ENCODE measurements at regions not wholly inside any gene's neighbourhood (a gene's known extent, or its start where the extent isn't known, plus 50 kb on each side); places are given as distances from the start of the nearest gene placed in this dataset.

DNA sequence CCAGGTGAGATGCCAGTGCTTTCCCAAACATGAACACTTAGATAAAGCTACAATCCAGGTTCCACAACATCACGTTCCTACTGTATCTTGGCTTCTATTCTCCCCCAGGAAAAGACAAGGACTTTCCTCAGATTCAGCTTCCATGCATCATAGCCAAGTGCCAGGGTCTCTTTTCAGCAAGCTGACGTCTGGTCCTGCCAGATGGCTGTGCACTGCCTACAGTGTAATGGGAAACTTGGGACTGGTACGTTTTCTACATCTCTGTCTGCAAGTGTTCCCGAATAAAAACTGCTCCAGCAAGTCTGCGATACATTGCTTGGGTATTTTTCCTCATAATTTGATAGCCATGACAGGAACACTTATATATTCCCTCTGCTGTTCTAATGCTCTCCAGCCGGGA lies 412.5 kb downstream of the FAM181B start:
- no peaks in the 10 kb centered on the region for H3K27me3 ChIP-seq
- no peaks in the 10 kb centered on the region for H3K4me1 ChIP-seq
- TF ChIP-seq POLR2A (IDR thresholded peaks at IDR 0.05), result no peak
- TF ChIP-seq, protein P1, sequence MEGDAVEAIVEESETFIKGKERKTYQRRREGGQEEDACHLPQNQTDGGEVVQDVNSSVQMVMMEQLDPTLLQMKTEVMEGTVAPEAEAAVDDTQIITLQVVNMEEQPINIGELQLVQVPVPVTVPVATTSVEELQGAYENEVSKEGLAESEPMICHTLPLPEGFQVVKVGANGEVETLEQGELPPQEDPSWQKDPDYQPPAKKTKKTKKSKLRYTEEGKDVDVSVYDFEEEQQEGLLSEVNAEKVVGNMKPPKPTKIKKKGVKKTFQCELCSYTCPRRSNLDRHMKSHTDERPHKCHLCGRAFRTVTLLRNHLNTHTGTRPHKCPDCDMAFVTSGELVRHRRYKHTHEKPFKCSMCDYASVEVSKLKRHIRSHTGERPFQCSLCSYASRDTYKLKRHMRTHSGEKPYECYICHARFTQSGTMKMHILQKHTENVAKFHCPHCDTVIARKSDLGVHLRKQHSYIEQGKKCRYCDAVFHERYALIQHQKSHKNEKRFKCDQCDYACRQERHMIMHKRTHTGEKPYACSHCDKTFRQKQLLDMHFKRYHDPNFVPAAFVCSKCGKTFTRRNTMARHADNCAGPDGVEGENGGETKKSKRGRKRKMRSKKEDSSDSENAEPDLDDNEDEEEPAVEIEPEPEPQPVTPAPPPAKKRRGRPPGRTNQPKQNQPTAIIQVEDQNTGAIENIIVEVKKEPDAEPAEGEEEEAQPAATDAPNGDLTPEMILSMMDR (IDR thresholded peaks at IDR 0.05), result no peak
- H3K9me3 ChIP-seq, result no peaks in the 10 kb centered on the region
- no peak overlapping the region for H3K4me3 ChIP-seq
- H3K27ac ChIP-seq, result no peak overlapping the region
- DNase-seq, result no peak
- no peaks in the 10 kb centered on the region for H3K36me3 ChIP-seq

DNA sequence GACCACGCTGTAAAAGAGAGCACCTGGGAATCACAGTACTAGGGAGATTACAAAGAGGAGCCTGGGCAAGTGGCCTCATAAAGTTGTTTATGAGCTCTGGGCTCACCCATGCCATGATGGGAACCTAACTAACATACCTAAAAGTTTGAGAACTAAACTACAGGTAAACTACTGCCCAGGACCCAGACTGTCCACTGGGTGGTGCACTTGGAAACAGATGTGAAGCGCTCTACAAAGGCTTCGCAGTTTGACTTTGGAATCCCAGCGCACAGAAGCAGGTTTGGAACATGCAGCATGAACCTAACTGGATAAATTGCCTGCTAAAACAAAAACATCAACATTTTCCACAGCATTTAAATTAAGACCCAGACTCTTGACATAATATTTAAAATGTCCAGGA lies 418.6 kb downstream of the FAM181B start:
- Histone ChIP-seq H3K27me3 (no peaks in the 10 kb centered on the region), H3K4me3 (no peak overlapping the region), H3K27ac (no peak overlapping the region), H3K9me3 (no peaks in the 10 kb centered on the region), H3K4me1 (no peaks in the 10 kb centered on the region), H3K36me3 (no peaks in the 10 kb centered on the region)
- no peak for TF ChIP-seq POLR2A (IDR thresholded peaks at IDR 0.05)
- TF ChIP-seq, protein P1 (IDR thresholded peaks at IDR 0.05), result peak in 1 of 6 experiments; percentile 5
- no peak for DNase-seq

DNA sequence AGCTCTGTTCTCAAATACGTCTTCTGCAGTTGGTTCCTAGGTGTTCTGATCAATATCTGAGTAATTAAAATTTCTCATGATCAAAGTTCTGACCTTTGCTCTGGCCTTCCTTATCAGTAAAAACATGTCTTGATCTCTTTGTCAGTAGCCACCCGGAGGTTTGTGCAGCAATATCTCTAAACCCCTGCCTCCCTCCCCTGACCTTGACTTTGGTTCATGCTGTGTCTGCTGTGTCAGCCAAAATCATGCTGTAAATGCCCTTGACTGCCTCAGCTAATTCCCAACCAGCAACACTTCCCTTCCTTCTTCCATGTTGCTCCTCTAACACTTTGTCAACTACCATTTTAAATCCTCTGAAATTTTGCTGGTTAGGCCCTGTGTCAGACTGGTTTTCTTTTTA lies 424.7 kb downstream of the FAM181B start:
- no peaks in the 10 kb centered on the region for H3K36me3 ChIP-seq
- no peaks in the 10 kb centered on the region for H3K27me3 ChIP-seq
- H3K4me3 ChIP-seq, result no peak overlapping the region
- no peaks in the 10 kb centered on the region for H3K9me3 ChIP-seq
- no peaks in the 10 kb centered on the region for H3K4me1 ChIP-seq
- no peak overlapping the region for H3K27ac ChIP-seq
- no peak for DNase-seq
- TF ChIP-seq, protein P1 (IDR thresholded peaks at IDR 0.05), result no peak
- no peak for TF ChIP-seq POLR2A (IDR thresholded peaks at IDR 0.05)

DNA sequence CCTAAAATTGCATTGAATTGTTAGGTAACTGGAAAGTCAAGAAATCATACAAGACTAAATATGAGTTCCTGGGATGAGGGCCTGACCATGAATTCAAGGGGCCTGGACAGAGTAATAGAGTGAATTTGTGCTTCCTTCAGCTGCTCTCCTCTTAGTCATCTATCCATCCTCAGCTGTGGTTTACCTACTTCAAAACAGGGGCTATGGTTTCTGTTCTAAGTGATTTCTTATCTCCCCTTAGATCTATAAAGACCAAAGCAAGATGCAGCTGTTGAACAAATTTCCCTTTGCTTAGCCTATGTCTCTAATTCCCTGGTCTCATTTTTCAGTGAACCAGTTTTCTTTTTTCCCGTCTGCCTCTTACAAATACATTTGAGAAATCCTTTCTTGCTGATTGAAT lies 428.5 kb downstream of the FAM181B start:
- Histone ChIP-seq H3K27ac (no peak overlapping the region), H3K36me3 (no peaks in the 10 kb centered on the region), H3K9me3 (no peaks in the 10 kb centered on the region), H3K27me3 (no peaks in the 10 kb centered on the region), H3K4me1 (no peaks in the 10 kb centered on the region), H3K4me3 (no peak overlapping the region)
- DNase-seq, result no peak
- TF ChIP-seq POLR2A (IDR thresholded peaks at IDR 0.05), result no peak
- TF ChIP-seq, protein P1 (IDR thresholded peaks at IDR 0.05), result no peak

DNA sequence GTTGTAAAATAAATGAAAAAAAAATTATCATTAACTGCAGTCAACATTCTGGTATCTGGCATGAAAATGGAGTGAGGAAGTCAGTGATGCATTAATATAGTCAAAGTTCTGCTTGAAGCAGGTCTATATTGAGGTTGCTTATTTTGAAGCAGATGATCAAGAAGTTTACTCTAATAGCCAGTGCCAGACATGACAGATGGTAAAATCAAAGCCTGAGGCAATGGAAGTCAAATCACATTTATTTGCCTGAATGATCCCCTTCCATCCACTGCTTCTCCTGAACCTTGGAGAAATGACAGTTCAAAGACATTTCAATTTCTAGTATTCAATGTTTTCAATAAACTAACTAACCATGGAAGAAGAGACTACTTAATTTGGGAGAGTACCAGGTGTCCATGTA lies 430.0 kb downstream of the FAM181B start:
- TF ChIP-seq, protein P1 (IDR thresholded peaks at IDR 0.05), result no peak
- TF ChIP-seq POLR2A (IDR thresholded peaks at IDR 0.05), result no peak
- H3K27me3 ChIP-seq, result no peaks in the 10 kb centered on the region
- no peak overlapping the region for H3K4me3 ChIP-seq
- H3K9me3 ChIP-seq, result no peaks in the 10 kb centered on the region
- DNase-seq, result no peak
- H3K36me3 ChIP-seq, result no peaks in the 10 kb centered on the region
- no peaks in the 10 kb centered on the region for H3K4me1 ChIP-seq
- H3K27ac ChIP-seq, result no peak overlapping the region

DNA sequence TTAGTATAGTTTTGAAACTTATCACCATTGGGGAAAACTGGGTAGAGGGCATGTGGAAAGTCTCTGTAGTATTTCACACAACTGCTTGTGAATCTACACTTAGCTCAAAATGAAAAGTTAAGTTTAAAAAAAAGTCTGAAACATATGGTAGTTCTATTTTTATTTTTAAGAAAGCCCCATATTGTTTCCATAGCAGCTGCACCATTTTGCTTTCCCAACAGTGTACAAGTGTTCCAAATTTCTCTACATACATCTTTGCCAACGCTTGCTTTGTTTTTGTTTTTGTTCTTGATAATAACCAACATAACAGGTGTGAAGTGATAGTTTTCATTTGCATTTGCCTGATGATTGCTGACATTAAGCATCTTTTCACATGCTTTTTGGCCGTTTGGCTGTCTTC lies 445.2 kb downstream of the FAM181B start:
- H3K9me3 ChIP-seq, result no peaks in the 10 kb centered on the region
- no peak for DNase-seq
- H3K27ac ChIP-seq, result no peak overlapping the region
- TF ChIP-seq, protein P1 (IDR thresholded peaks at IDR 0.05), result no peak
- no peak for TF ChIP-seq POLR2A (IDR thresholded peaks at IDR 0.05)
- no peak overlapping the region for H3K4me3 ChIP-seq
- H3K36me3 ChIP-seq, result no peaks in the 10 kb centered on the region
- no peaks in the 10 kb centered on the region for H3K4me1 ChIP-seq
- H3K27me3 ChIP-seq, result no peaks in the 10 kb centered on the region

Measured in Peyer's patch (tissue), 4 donors.